GM19351 (cell line): ENCODE measurements at regions not wholly inside any gene's neighbourhood (a gene's known extent, or its start where the extent isn't known, plus 50 kb on each side); places are given as distances from the start of the nearest gene placed in this dataset.

Source experiments
- ATAC-seq: cut with Tn5 transposase; IDR thresholded peaks from one replicate; pipeline ENCODE4 v1.9.1; 2021; ENCODE audit warnings: mild to moderate bottlenecking, moderate library complexity; ENCODE audit not compliant: unreplicated experiment

DNA sequence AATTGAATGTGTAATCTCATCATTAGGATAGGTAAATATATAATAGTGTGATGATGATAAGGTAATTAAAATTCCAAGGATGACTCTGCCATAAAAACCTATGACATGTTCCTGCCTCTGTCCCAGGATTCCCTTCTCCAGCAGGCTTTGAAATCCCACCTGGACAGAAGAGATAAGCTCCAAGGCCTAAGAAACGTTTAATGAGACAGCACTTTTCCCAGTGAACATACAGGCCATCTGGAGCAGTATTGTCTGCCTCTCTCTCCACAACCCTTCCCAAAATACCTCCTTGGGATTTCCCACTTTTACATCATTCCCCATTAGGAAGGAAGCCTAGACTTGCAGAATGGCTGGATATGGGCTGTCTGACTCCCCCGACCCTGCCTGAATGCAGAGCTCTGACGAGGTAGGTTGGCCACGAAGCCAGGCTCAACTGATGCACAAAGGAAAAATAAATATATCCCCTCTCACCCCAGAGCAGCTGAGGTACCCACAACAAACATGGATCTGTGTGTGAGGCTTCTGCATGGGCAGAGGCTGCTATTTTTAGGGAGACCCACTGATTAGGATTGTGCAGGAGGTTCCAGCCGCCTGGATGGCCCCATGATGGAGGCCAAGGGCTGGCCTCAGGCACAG is 71.0 kb downstream of the TMPRSS5 start:
- no peak for ATAC-seq

- ATAC-seq = no peak
Measured at GRCh38 chr11:113632981-113633380, 73.1 kb downstream of the TMPRSS5 start.

DNA sequence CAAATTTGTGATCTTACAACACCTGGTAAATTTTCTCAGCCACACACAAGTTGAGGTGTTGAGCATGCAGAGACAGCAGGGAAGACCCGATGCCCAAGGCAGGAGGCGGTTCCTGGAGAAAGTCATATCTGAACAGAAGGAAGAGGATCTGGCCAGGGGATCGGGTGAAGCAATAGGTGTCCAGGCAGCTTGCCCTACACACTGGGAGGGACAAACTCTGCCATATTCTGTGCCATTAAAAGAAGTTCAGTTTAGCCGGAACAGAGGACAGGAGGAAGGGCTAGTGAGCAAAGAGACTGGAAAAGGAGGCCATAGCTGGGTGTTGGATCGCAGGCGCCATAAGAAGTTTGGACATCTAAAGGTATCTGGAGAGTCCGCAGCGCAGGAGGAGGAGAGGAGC is 76.5 kb downstream of the TMPRSS5 start:
- ATAC-seq = no peak

GRCh38 chr11:113628912-113629311 is 77.2 kb downstream of the TMPRSS5 start:
- no peak for ATAC-seq

GRCh38 chr11:113627946-113628345 is 78.2 kb downstream of the TMPRSS5 start:
- no peak for ATAC-seq

DNA sequence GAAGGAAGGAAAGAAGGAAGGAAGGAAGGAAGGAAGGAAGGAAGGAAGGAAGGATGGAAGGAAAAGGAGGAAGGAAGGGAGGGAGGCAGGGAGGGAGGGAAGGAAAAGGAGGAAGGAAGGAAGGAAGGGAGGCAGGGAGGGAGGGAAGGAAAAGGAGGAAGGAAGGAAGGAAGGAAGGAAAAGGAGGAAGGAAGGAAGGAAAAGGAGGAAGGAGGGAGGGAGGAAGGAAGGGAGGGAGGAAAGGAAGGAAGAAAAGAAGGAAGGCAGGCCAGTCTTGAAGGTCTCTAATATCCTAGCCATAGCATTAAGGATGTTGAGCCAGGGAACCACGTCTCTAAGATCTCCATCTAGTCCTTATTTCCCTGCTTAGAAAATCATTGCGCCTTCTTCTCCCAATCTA is 78.8 kb downstream of the TMPRSS5 start:
- no peak for ATAC-seq

- no peak for ATAC-seq
Measured at GRCh38 chr11:113626736-113627135, 79.4 kb downstream of the TMPRSS5 start.

- no peak for ATAC-seq
Measured at GRCh38 chr11:113623114-113623513, 83.0 kb downstream of the TMPRSS5 start.

GRCh38 chr11:113618360-113618759 is 87.7 kb downstream of the TMPRSS5 start:
- ATAC-seq = no peak

GRCh38 chr11:113615773-113616172 is 90.3 kb downstream of the TMPRSS5 start:
- ATAC-seq = no peak

- no peak for ATAC-seq
Measured at GRCh38 chr11:113615098-113615497, 91.0 kb downstream of the TMPRSS5 start.

DNA sequence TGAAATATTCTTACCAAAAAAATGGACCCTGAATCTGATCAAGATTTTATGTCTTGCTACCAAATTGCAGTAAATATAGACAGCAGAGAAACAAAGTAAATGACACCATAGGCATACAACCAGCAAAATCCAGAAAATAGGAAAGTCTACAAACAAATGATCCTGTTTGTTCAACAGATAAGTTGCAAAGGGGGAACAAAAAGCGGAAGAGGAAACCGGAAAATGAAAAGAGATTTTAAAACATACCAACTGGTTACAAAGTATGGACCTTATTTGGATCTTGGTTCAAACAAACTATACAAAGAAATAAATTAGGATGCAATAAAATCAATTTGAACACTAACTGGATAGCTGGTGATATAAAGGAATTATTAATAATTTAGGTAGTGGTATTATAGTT is 92.0 kb downstream of the TMPRSS5 start:
- ATAC-seq = no peak

DNA sequence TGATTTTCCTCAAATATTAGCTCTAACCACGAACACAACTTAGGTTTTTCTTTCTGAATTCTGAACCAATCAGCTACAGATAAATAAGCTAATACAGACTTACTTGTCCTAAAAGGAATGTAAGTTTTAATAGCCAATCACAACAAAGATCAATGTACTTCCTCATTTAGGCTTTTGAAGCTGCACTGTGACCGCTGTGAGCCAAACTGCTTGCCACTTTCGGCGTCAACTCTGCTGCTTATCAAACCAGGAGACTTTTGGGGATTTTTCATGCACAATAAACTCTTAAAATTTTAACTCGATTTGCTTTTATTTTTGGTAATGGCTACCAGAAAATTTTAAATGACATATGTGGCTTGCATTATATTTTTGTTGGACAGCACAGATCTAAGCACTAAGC is 92.5 kb downstream of the TMPRSS5 start:
- ATAC-seq = no peak

GRCh38 chr11:113604186-113604585 is 101.9 kb downstream of the TMPRSS5 start:
- ATAC-seq = no peak

DNA sequence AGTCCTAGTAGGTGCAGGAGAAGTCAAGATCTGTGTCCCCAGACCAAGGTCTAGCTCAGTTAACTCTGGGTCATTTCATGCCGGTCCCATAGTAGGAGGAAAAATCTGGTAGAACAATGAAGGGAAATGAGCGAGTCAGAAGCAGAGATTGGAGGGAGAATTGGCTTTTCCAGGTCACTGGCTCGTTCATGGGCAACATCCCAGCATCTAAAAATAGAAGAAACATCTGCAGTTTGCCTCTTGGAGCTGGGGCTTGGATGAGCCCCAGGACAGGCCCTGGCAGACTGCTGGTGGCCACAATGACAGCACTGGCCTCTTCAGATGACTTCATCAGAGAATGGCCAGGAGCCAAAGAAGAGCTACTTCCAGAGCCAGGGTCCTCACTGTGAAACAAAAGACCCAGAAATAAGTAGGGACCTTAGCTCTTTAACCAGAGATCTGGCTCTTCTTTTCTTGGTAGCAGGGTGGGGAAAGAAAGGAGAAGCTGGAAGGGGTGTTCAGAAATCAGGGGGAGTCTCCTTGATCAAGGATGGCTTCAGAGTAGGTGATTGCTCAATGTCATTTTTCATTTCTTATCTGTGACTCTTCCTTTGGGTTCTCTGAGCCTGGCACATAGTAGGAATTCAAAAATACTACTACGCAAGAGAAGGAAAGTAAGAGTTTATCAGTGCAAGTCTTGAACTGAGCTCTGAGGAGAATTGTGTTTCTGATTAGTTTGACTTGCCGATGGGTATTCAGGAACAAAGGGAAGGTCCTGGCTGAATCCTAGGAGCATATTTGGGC is 102.6 kb downstream of the TMPRSS5 start:
- no peak for ATAC-seq

- ATAC-seq = no peak
Measured at GRCh38 chr11:113602483-113602882, 103.6 kb downstream of the TMPRSS5 start.

GRCh38 chr11:113596658-113597057 is 109.5 kb downstream of the TMPRSS5 start:
- no peak for ATAC-seq

DNA sequence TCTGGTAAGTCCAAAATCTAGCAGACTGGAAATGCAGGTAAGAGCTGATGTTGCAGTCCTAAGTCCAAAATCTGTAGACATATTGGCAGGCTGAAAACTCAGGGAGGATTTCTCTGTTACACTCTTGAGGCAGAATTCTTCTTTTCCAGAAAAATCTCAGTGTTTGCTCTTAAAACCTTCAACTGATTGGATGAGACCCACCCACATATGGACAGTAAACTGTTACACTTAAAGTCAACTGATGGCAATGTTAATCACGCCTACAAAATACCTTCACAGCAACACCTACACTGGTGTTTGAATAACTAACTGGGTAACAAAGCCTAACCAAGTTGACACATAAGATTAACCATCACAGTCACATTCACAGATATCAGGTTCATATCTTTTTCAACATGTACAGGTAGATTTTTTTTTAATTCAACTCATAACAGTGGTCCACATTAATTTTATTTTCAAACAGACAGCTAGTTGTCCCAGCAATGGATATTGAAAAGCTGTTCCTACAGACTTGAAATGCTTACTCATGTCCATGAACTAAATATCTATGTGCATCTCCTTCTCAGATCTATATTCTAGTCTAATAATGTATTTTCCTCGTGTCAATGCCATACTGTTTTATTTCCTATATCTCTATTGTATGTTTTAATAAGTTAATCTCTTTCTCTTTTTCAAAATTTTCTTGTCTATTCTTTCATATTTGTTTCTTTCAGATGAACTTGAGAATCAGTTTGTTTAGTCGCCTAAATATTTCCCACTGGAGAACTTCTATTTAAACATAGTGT is 110.1 kb downstream of the TMPRSS5 start:
- ATAC-seq = no peak

- ATAC-seq = peak; percentile 81
Measured at GRCh38 chr11:113593698-113594308, 112.3 kb downstream of the TMPRSS5 start.

- ATAC-seq = no peak
Measured at GRCh38 chr11:113591117-113591516, 115.0 kb downstream of the TMPRSS5 start.

DNA sequence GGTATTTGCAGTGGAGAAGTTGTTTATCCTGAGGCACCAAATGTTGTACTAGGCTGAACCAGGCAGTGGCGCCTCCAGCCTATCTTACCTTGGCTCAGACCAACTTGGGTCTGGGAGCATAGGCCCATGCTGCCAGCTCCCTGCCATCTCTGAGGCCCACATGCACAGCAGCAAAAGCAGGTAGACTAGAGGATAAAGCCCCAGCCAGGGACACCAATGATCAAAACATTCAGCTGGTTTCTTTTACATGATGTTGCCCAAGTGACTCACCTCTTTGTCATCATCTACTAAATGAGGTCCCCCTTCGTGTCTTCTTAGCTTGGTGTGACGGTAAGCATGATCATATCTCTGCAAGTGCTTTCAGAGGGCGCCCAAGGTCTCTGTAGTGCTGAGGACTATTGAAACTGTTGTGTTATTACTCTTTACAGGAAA is 112.1 kb upstream of the DRD2 start:
- peak; percentile 97 for ATAC-seq
